ENCODE measurements at regions not wholly inside any gene's neighbourhood (a gene's known extent, or its start where the extent isn't known, plus 50 kb on each side); places are given as distances from the start of the nearest gene placed in this dataset.

GRCh38 chr6:144731229-144731628 lies 446.1 kb downstream of the UTRN start:
- no peaks in the 10 kb centered on the region for H3K27me3 ChIP-seq (ENCODE audit: insufficient read depth, low read length)
- no peak overlapping the region for H2AFZ ChIP-seq (ENCODE audit: low read length)
- no peak overlapping the region for H2BK15ac ChIP-seq (ENCODE audit: low read depth, low read length)
- peaks cover 20 to 29% of the 10 kb centered on the region in 2 experiments for H3K4me1 Mint-ChIP-seq
- peaks cover 2 to 31% (median 26%) of the 10 kb centered on the region in 3 experiments; a peak in 6 of 7 replicates for H3K36me3 Mint-ChIP-seq (ENCODE audit: insufficient read depth in 1 of 3, low read depth in 3 of 3)
- H2AK5ac ChIP-seq (ENCODE audit: insufficient read length, low read length), result no peak overlapping the region
- no peak overlapping the region for H3K4me3 Mint-ChIP-seq
- no peak overlapping the region for H2BK5ac ChIP-seq (ENCODE audit: insufficient read length, low read length)
- no peak overlapping the region for H2BK20ac ChIP-seq (ENCODE audit: low read depth, low read length, poor library complexity, severe bottlenecking)
- no peak overlapping the region for H4K91ac ChIP-seq (ENCODE audit: insufficient read length, low read depth, low read length)
- H3K4me2 ChIP-seq (ENCODE audit: insufficient read depth, insufficient read length, low read length), result no peak overlapping the region
- H3K79me1 ChIP-seq (ENCODE audit: insufficient read depth, low read depth, low read length, poor library complexity, severe bottlenecking), result no peaks in the 10 kb centered on the region
- H3T11ph ChIP-seq (ENCODE audit: low read length), result no peak overlapping the region
- no peak overlapping the region for H3K14ac ChIP-seq (ENCODE audit: insufficient read depth, low read length)
- no peaks in the 10 kb centered on the region for H3K9me3 ChIP-seq (ENCODE audit: control insufficient read depth, low read depth, low read length)
- no peaks in the 10 kb centered on the region for H3K23me2 ChIP-seq (ENCODE audit: insufficient read length, low read depth, low read length, poor library complexity, severe bottlenecking)
- DNase-seq, result no peak
- no peaks in the 10 kb centered on the region for H3K9me3 Mint-ChIP-seq
- no peak overlapping the region for H3K4ac ChIP-seq (ENCODE audit: low read depth, low read length)
- H3K23ac ChIP-seq (ENCODE audit: insufficient read length, low read depth, low read length), result no peak overlapping the region
- no CpG with 5 or more reads among the region's 3 CpGs for WGBS (ENCODE audit: extremely low coverage, insufficient read length, low lambda C conversion rate)
- no peak overlapping the region for H4K5ac ChIP-seq (ENCODE audit: insufficient read length, low read depth, low read length)
- H2BK12ac ChIP-seq (ENCODE audit: insufficient read length, low read depth, low read length), result no peak overlapping the region
- no peaks in the 10 kb centered on the region for H3K27me3 Mint-ChIP-seq (ENCODE audit: low read depth)
- H3K18ac ChIP-seq (ENCODE audit: insufficient read length, low read depth, low read length), result no peak overlapping the region
- H4K8ac ChIP-seq (replicated peaks; ENCODE audit: insufficient read length, low read depth, low read length), result no peak overlapping the region
- no peak overlapping the region for H3K27ac Mint-ChIP-seq
- no peak overlapping the region for H3K9ac ChIP-seq (ENCODE audit: extremely low read depth, insufficient read length, low read length)
- H3K27ac ChIP-seq (ENCODE audit: insufficient read length, low read depth, low read length), result no peak overlapping the region
- no peak for TF ChIP-seq CTCF (conservative IDR thresholded peaks at IDR 0.05)
- no peak overlapping the region for H3K56ac ChIP-seq (ENCODE audit: insufficient read length, low read depth, low read length)
- H2BK120ac ChIP-seq (ENCODE audit: low read depth, low read length, poor library complexity, severe bottlenecking), result no peak overlapping the region
- no peaks in the 10 kb centered on the region for H3K79me2 ChIP-seq (ENCODE audit: insufficient read depth, low read length)
- peaks cover 2% of the 10 kb centered on the region; the same call in 1 of the 2 replicates for H3K4me1 ChIP-seq (ENCODE audit: insufficient read depth, low read length)
- no peaks in the 10 kb centered on the region for H4K20me1 ChIP-seq (ENCODE audit: control insufficient read depth, insufficient read depth, insufficient read length)

Measured in H9 (cell line).